CD8-positive, alpha-beta memory T cell (primary cell): ENCODE measurements at regions not wholly inside any gene's neighbourhood (a gene's known extent, or its start where the extent isn't known, plus 50 kb on each side); places are given as distances from the start of the nearest gene placed in this dataset.
A peak's percentile ranks its signal among the peaks of the same experiment; 100 is the strongest.

Source experiments
- CTCF ChIA-PET: fragments of 350-600 bp; sonication (Branson Sonifier 250); formaldehyde crosslinking; loops from one replicate; lab custom pipeline; 2021; ENCODE audit warnings: antibody characterized with exemption; lab: Charles Lee
- POLR2A ChIA-PET: fragments of 350-600 bp; sonication (Branson Sonifier 250); formaldehyde crosslinking; loops from one replicate; lab custom pipeline; 2021; ENCODE audit warnings: antibody characterized with exemption; lab: Charles Lee
- DNase-seq, 5 donors: peaks; one replicate each; pipeline versions ENCODE4 v3.0.0 to v3.0.0-alpha.2; 2020 to 2022; ENCODE audit warnings: mixed read lengths in 1 of 5
- H3K27ac ChIP-seq: one replicate; pipeline ENCODE4 v1.7.0; 2013; ENCODE audit warnings: low read depth, mild to moderate bottlenecking, low read length, moderate library complexity
- H3K27me3 ChIP-seq: 2 replicates; pipeline ENCODE4 v1.7.0; 2013; ENCODE audit warnings: low read length, mild to moderate bottlenecking; ENCODE audit not compliant: insufficient read depth, poor library complexity, severe bottlenecking
- H3K36me3 ChIP-seq: 2 replicates; pipeline ENCODE4 v1.7.0; 2013; ENCODE audit warnings: mild to moderate bottlenecking, low read length, moderate library complexity; ENCODE audit not compliant: insufficient read depth
- H3K4me1 ChIP-seq: 2 replicates; pipeline ENCODE4 v1.7.0; 2013; ENCODE audit warnings: mild to moderate bottlenecking, low read length, moderate library complexity; ENCODE audit not compliant: insufficient read depth
- H3K4me3 ChIP-seq: 2 replicates; pipeline ENCODE4 v1.7.0; 2013; ENCODE audit warnings: mild to moderate bottlenecking, low read length
- H3K9me3 ChIP-seq: 2 replicates; pipeline ENCODE4 v1.7.0; 2013; ENCODE audit warnings: mild to moderate bottlenecking, low read length
- H3K27ac Mint-ChIP-seq, 8 donors: one replicate each; pipeline ENCODE4 v1.8.0; 2020 to 2021; ENCODE audit warnings: mixed read lengths in 8 of 8, mild to moderate bottlenecking in 6 of 8, inconsistent platforms in 3 of 8, moderate library complexity in 3 of 8
- H3K27me3 Mint-ChIP-seq, 2 donors: one replicate each; pipeline ENCODE4 v1.8.0; 2020 to 2021; ENCODE audit warnings: mixed read lengths in 2 of 2, mild to moderate bottlenecking in 1 of 2, moderate library complexity in 1 of 2
- H3K36me3 Mint-ChIP-seq, 3 donors: one replicate each; pipeline ENCODE4 v1.8.0; 2020 to 2021; ENCODE audit warnings: mixed read lengths in 3 of 3, inconsistent platforms in 1 of 3, mild to moderate bottlenecking in 1 of 3
- H3K4me1 Mint-ChIP-seq, 3 donors: one replicate each; pipeline ENCODE4 v1.8.0; 2020 to 2021; ENCODE audit warnings: mixed read lengths in 3 of 3, inconsistent platforms in 1 of 3, mild to moderate bottlenecking in 1 of 3
- H3K4me3 Mint-ChIP-seq, 7 donors: one replicate each; pipeline ENCODE4 v1.8.0; 2020 to 2021; ENCODE audit warnings: mixed read lengths in 7 of 7, mild to moderate bottlenecking in 6 of 7, moderate library complexity in 4 of 7, inconsistent platforms in 2 of 7
- H3K9me3 Mint-ChIP-seq, 5 donors: one replicate each; pipeline ENCODE4 v1.8.0; 2020 to 2022; ENCODE audit warnings: mixed read lengths in 5 of 5, mild to moderate bottlenecking in 3 of 5, moderate library complexity in 2 of 5, inconsistent platforms in 1 of 5

DNA sequence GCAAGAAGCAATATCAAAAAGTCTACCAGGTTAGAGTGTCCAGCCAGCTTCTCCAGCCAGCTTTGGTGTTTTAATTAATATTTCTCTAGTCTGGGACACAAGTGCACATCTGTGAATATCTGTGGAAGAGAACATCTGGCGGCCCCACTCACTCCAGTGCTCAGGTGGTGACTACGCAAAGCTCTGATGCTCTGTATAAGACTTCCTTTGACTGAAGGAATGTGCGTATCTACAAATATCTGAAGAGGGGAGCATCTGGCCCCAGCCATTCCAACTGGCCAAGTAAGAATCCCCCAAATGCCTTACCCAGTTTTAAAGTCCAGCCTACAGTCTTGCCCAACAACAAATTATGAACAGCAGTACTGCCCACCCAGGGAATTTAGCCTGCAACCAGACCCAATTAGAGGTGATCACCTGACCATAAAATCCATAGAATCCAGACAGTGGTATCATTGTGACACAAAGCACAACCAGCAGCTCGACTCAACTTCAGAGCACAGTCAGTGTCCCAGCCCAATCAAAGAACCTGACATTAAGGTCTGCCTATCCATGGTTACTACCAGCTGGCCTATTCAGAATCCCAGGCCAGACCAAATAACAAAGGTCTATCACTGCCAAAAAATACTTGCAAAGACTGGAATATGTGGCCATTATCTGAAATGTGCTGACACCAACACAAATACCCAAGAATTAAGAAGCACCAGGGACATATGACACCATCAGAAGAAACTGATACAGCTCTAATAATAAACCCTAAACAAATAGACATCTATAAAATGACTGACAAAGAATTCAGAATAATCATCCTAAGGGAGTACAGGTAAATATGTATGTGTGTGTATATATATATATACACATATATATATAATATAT is 76.1 kb upstream of the MANEA start:
- POLR2A ChIA-PET = interaction anchor here (0.6 kb wide), 1 partner anchor 98 kb away, joined by 5 read pairs; no protein-coding TSS in a partner anchor

DNA sequence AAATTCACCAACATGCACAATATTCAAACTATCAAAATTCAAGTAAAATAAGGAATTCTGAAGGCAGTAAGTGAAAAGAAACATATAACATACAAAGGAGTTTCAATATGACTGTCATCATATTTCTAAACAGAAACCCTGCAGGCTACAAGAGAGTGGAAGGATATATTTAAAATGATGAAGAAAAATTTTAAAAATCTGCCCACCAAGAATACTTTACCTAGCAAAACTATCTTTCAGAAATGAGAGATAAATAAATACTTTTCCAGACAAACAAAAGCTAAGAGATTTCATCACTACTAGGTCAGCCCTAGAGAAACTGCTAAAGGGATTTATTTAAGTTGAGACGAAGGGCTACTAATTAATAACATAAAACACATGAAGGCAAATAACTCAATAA is 73.8 kb upstream of the MANEA start:
- H3K4me3 ChIP-seq = no peak overlapping the region
- Mint-ChIP-seq H3K27ac (no peak overlapping the region), H3K36me3 (peaks cover 0 to 2% (median 0%) of the 10 kb centered on the region in 3 donors), H3K27me3 (peaks cover 0 to 3% of the 10 kb centered on the region in 2 donors), H3K9me3 (peaks cover 8 to 17% (median 13%) of the 10 kb centered on the region in 5 donors), H3K4me3 (no peak overlapping the region), H3K4me1 (no peaks in the 10 kb centered on the region)
- ChIA-PET POLR2A (no interaction called here), CTCF (no interaction called here)
- H3K36me3 ChIP-seq = no peaks in the 10 kb centered on the region
- H3K27me3 ChIP-seq = no peaks in the 10 kb centered on the region
- no peaks in the 10 kb centered on the region for H3K4me1 ChIP-seq
- H3K9me3 ChIP-seq = no peaks in the 10 kb centered on the region
- DNase-seq = no peak
- H3K27ac ChIP-seq = no peak overlapping the region

More for the DNA sequence above, 76.1 kb upstream of the MANEA start:
- CTCF ChIA-PET = no interaction called here
- no peaks in the 10 kb centered on the region for H3K4me1 ChIP-seq
- H3K9me3 ChIP-seq = no peaks in the 10 kb centered on the region
- no peak overlapping the region for H3K4me3 ChIP-seq
- no peaks in the 10 kb centered on the region for H3K36me3 ChIP-seq
- Mint-ChIP-seq H3K36me3 (peaks cover 0 to 2% (median 0%) of the 10 kb centered on the region in 3 donors), H3K27ac (no peak overlapping the region), H3K4me1 (no peaks in the 10 kb centered on the region), H3K27me3 (peaks cover 0 to 3% of the 10 kb centered on the region in 2 donors), H3K9me3 (peaks cover 8 to 17% (median 13%) of the 10 kb centered on the region in 5 donors), H3K4me3 (no peak overlapping the region)
- no peaks in the 10 kb centered on the region for H3K27me3 ChIP-seq
- DNase-seq = no peak
- no peak overlapping the region for H3K27ac ChIP-seq

DNA sequence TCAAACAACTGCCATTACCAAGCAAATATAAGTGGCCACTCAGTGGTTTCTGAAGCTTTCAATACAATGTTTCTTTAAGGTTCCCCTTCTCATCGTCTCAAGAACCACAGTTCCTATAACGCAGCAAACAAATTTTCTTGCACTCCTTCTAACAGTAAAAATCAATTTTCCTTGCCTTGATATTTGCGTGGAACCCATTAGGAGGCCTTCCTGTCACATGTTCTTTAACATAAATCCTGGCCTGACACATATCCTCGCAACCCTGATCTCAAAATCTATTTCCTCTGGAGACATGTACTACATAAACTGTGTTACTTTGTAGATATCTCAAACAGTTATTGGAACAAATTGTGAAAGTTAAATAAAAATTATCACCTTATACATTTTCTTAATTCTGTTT is 65.9 kb upstream of the MANEA start:
- DNase-seq = no peak
- POLR2A ChIA-PET = no interaction called here
- H3K4me3 ChIP-seq = no peak overlapping the region
- Mint-ChIP-seq H3K27ac (no peak overlapping the region), H3K4me3 (no peak overlapping the region), H3K4me1 (no peaks in the 10 kb centered on the region), H3K27me3 (peaks cover 3 to 7% of the 10 kb centered on the region in 2 donors), H3K9me3 (no peaks in the 10 kb centered on the region), H3K36me3 (no peaks in the 10 kb centered on the region)
- no peaks in the 10 kb centered on the region for H3K36me3 ChIP-seq
- no peak overlapping the region for H3K27ac ChIP-seq
- H3K27me3 ChIP-seq = no peaks in the 10 kb centered on the region
- CTCF ChIA-PET = interaction anchor here (1.2 kb wide), 1 partner anchor 13 kb away, joined by 4 read pairs; no protein-coding TSS in a partner anchor
- H3K4me1 ChIP-seq = no peaks in the 10 kb centered on the region
- no peaks in the 10 kb centered on the region for H3K9me3 ChIP-seq

DNA sequence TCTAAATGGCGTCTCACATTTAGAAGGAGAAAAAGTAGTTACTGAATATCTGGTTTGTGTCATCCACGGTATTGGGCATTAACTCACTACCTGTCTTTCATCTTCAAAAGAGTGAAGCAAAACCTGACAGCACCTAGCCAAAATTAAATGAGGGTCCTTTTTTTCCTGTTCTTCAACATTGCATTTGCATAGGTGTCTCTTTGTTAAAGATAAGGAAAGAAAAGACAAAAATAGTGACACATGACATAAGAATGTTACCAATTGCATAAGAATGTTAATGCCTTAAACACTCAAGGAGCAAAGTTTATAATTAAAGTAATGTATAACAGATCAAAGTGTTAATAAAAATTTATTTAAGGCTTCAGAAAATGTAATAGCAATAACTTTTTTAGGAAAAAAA is 61.4 kb upstream of the MANEA start:
- Mint-ChIP-seq H3K27ac (no peak overlapping the region), H3K9me3 (no peaks in the 10 kb centered on the region), H3K27me3 (peaks cover 3 to 7% of the 10 kb centered on the region in 2 donors), H3K4me3 (no peak overlapping the region), H3K36me3 (no peaks in the 10 kb centered on the region), H3K4me1 (no peaks in the 10 kb centered on the region)
- CTCF ChIA-PET = no interaction called here
- DNase-seq = no peak
- H3K27ac ChIP-seq = no peak overlapping the region
- no peaks in the 10 kb centered on the region for H3K36me3 ChIP-seq
- no peaks in the 10 kb centered on the region for H3K9me3 ChIP-seq
- H3K27me3 ChIP-seq = no peaks in the 10 kb centered on the region
- POLR2A ChIA-PET = no interaction called here
- no peak overlapping the region for H3K4me3 ChIP-seq
- H3K4me1 ChIP-seq = no peaks in the 10 kb centered on the region

DNA sequence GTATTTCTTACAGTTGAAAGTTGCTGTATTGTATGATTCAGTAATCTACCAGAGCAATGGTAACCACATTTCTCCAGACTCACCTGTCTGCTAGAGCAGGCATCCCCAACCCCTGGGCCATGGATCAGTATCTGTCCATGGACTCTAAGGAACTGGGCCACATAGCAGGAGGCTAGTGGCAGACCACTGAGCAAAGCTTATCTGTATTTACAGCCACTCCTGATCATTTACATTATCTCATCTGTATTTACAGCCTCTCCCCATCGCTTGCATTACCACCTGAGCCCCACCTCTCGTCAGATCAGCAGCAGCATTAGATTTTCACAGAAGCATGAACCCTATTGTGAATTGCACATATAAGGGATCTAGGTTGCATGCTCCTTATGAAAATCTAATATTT is 60.3 kb upstream of the MANEA start:
- no peaks in the 10 kb centered on the region for H3K4me1 Mint-ChIP-seq
- Histone ChIP-seq H3K4me1 (no peaks in the 10 kb centered on the region), H3K27me3 (no peaks in the 10 kb centered on the region), H3K9me3 (no peaks in the 10 kb centered on the region), H3K36me3 (no peaks in the 10 kb centered on the region), H3K27ac (no peak overlapping the region), H3K4me3 (no peak overlapping the region)
- no peaks in the 10 kb centered on the region for H3K36me3 Mint-ChIP-seq
- peaks cover 3 to 7% of the 10 kb centered on the region in 2 donors for H3K27me3 Mint-ChIP-seq
- no peak overlapping the region for H3K27ac Mint-ChIP-seq
- POLR2A ChIA-PET = no interaction called here
- no peak for DNase-seq
- CTCF ChIA-PET = no interaction called here
- H3K9me3 Mint-ChIP-seq = no peaks in the 10 kb centered on the region
- no peak overlapping the region for H3K4me3 Mint-ChIP-seq

GRCh38 chr6:95517568-95517967 is 59.8 kb upstream of the MANEA start:
- H3K36me3 ChIP-seq = no peaks in the 10 kb centered on the region
- Mint-ChIP-seq H3K9me3 (no peaks in the 10 kb centered on the region), H3K4me1 (no peaks in the 10 kb centered on the region), H3K27ac (no peak overlapping the region), H3K4me3 (no peak overlapping the region), H3K36me3 (no peaks in the 10 kb centered on the region), H3K27me3 (peaks cover 3% of the 10 kb centered on the region in 2 donors)
- no peak for DNase-seq
- POLR2A ChIA-PET = no interaction called here
- H3K27me3 ChIP-seq = no peaks in the 10 kb centered on the region
- H3K9me3 ChIP-seq = no peaks in the 10 kb centered on the region
- no peak overlapping the region for H3K4me3 ChIP-seq
- no peaks in the 10 kb centered on the region for H3K4me1 ChIP-seq
- CTCF ChIA-PET = no interaction called here
- no peak overlapping the region for H3K27ac ChIP-seq

- peaks cover 0 to 2% (median 0%) of the 10 kb centered on the region in 5 donors for H3K9me3 Mint-ChIP-seq
- H3K4me3 ChIP-seq = no peak overlapping the region
- no peaks in the 10 kb centered on the region for H3K9me3 ChIP-seq
- H3K27ac ChIP-seq = peak overlapping the region; percentile 38
- no peaks in the 10 kb centered on the region for H3K27me3 ChIP-seq
- ChIA-PET CTCF (no interaction called here), POLR2A (no interaction called here)
- H3K4me1 ChIP-seq = no peaks in the 10 kb centered on the region
- peaks cover 0 to 3% of the 10 kb centered on the region in 2 donors for H3K27me3 Mint-ChIP-seq
- DNase-seq = no peak
- H3K4me1 Mint-ChIP-seq = no peaks in the 10 kb centered on the region
- no peaks in the 10 kb centered on the region for H3K36me3 ChIP-seq
- peak overlapping the region in 1 of 8 donors; percentile 3 for H3K27ac Mint-ChIP-seq
- no peaks in the 10 kb centered on the region for H3K36me3 Mint-ChIP-seq
- no peak overlapping the region for H3K4me3 Mint-ChIP-seq
Observed at GRCh38 chr6:95518630-95519227, 58.6 kb upstream of the MANEA start.
